ENCODE measurements at regions not wholly inside any gene's neighbourhood (a gene's known extent, or its start where the extent isn't known, plus 50 kb on each side); places are given as distances from the start of the nearest gene placed in this dataset.

DNA sequence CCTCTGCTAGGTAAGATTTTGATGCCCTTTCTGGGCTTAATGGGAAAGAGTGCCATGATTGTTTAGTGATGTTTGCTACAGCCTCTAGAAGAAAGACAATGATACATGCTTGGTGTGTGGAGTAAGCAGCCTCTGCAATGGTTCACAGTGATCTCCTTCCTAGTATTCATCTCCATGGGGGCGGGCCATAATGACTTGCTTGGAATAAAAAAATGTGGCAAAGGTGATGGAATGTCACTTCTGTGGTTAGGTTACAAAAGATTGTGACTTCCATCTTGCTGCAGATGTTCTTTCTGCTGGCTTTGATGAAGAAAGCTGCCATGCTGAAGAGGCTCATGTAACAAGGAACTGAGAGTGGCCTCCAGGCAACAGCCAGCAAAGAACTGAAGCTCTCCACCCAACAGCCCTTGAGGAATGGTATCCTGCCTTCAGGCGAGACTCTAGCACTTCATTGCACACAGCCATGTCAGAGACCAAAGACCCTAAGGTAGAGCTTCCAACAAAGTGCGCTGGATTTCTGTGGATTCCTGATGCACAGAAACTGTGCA, 139.1 kb upstream of the LRIG1 start:
- TF ChIP-seq CTCF (conservative IDR thresholded peaks at IDR 0.05 in 1 of 2, IDR thresholded peaks at IDR 0.05 in 1 of 2; ENCODE audit: extremely low read depth in 1 of 2, insufficient read depth in 1 of 2, low read depth in 1 of 2, low read length in 2 of 2) = no peak
- TF ChIP-seq EZH2 (IDR thresholded peaks at IDR 0.05; ENCODE audit: borderline replicate concordance, low read length) = no peak
